Lung (tissue), 11 donors: ENCODE measurements at regions not wholly inside any gene's neighbourhood (a gene's known extent, or its start where the extent isn't known, plus 50 kb on each side); places are given as distances from the start of the nearest gene placed in this dataset.

Source experiments
- ATAC-seq: fragments of 200-7000 bp; cut with Tn5 transposase; one replicate; pipeline ENCODE4 v1.9.1; 2020; ENCODE audit warnings: moderate number of reproducible peaks; ENCODE audit not compliant: insufficient read depth, low FRiP score
- DNase-seq, 3 donors: peaks; one replicate each; pipeline ENCODE4 v3.0.0-alpha.2; 2013 to 2017
- H3K27ac ChIP-seq, 2 donors: one replicate each; pipeline ENCODE4 v1.5.1; 2013; ENCODE audit warnings: mild to moderate bottlenecking in 2 of 2, moderate library complexity in 2 of 2, control low read depth in 1 of 2, inconsistent platforms in 1 of 2, low read depth in 1 of 2, low read length in 1 of 2
- H3K27me3 ChIP-seq, 3 donors: one replicate each; pipeline ENCODE4 v1.5.1; 2013; ENCODE audit warnings: low read length in 2 of 3; ENCODE audit not compliant: control insufficient read depth in 3 of 3, insufficient read depth in 3 of 3
- H3K36me3 ChIP-seq, 4 donors: one replicate each; pipeline ENCODE4 v1.5.1; 2013; ENCODE audit warnings: low read length in 4 of 4, mild to moderate bottlenecking in 1 of 4, moderate library complexity in 1 of 4; ENCODE audit not compliant: control insufficient read depth in 4 of 4, insufficient read depth in 4 of 4
- H3K4me1 ChIP-seq, 5 donors: one replicate each; pipeline ENCODE4 v1.5.1; 2013; ENCODE audit warnings: low read length in 5 of 5, mild to moderate bottlenecking in 2 of 5, moderate library complexity in 1 of 5; ENCODE audit not compliant: control insufficient read depth in 5 of 5, insufficient read depth in 5 of 5
- H3K4me3 ChIP-seq: one replicate; pipeline ENCODE4 v1.5.1; 2013; ENCODE audit warnings: mild to moderate bottlenecking, control low read depth, moderate library complexity
- H3K9ac ChIP-seq, 2 donors: one replicate each; pipeline ENCODE4 v1.5.1; 2013; ENCODE audit warnings: low read length in 2 of 2, control low read depth in 1 of 2; ENCODE audit not compliant: insufficient read depth in 1 of 2
- H3K9me3 ChIP-seq, 4 donors: one replicate each; pipeline ENCODE4 v1.5.1; 2013; ENCODE audit warnings: low read length in 3 of 4, mild to moderate bottlenecking in 1 of 4, moderate library complexity in 1 of 4; ENCODE audit not compliant: control insufficient read depth in 4 of 4, insufficient read depth in 3 of 4
- CTCF ChIP-seq: IDR thresholded peaks from 2 replicates; pipeline ENCODE4 v1.5.1; 2012; ENCODE audit warnings: mild to moderate bottlenecking; ENCODE audit errors: control extremely low read depth, extremely low read depth
- WGBS, 2 donors: extraction: QIAGEN DNeasy Blood & Tissue Kit; methylation state at CpG; one replicate each; pipeline ENCODE4 v1.1.7; 2013; 5-methylcytosine and 5-hydroxymethylcytosine counted together
- donor health status: control.
- donor health status: control.
- donor health status: Bipolar disorder and iron deficiency.
- donor health status: healthy.
- donor health status: DM: yes; HTN: yes; CAD: no.

GRCh38 chr6:67047996-67048395 is 1341.0 kb upstream of the EYS start:
- ATAC-seq (no peak), DNase-seq (no peak)
- 38 to 69% methylated on average over 1 of the region's 1 CpG for WGBS, 2 donors
- Histone ChIP-seq H3K4me1 (no peaks in the 10 kb centered on the region), H3K27me3 (no peaks in the 10 kb centered on the region), H3K27ac (no peak overlapping the region), H3K36me3 (no peaks in the 10 kb centered on the region), H3K4me3 (no peak overlapping the region), H3K9me3 (no peaks in the 10 kb centered on the region), H3K9ac (no peak overlapping the region)
- TF ChIP-seq CTCF = no peak

GRCh38 chr6:67045076-67045475 is 1338.0 kb upstream of the EYS start:
- Histone ChIP-seq H3K9me3 (no peaks in the 10 kb centered on the region), H3K27me3 (no peaks in the 10 kb centered on the region), H3K4me1 (no peaks in the 10 kb centered on the region), H3K27ac (no peak overlapping the region), H3K9ac (no peak overlapping the region), H3K4me3 (no peak overlapping the region), H3K36me3 (no peaks in the 10 kb centered on the region)
- DNase-seq (peak in 2 of 3 donors; percentile 16 to 39), ATAC-seq (no peak)
- no peak for TF ChIP-seq CTCF
- WGBS, 2 donors = 72 to 79% methylated on average over 3 of the region's 3 CpGs

GRCh38 chr6:67031451-67031850 is 1324.4 kb upstream of the EYS start:
- 73 to 76% methylated on average over 9 of the region's 9 CpGs for WGBS, 2 donors

More at GRCh38 chr6:67031451-67031850, 1324.4 kb upstream of the EYS start:
- no peak overlapping the region for H3K4me3 ChIP-seq
- H3K4me1 ChIP-seq = no peaks in the 10 kb centered on the region
- H3K27me3 ChIP-seq = no peaks in the 10 kb centered on the region
- DNase-seq = no peak
- no peaks in the 10 kb centered on the region for H3K36me3 ChIP-seq
- H3K9ac ChIP-seq = no peak overlapping the region
- H3K9me3 ChIP-seq = peaks cover 0 to 7% (median 0%) of the 10 kb centered on the region in 4 donors
- no peak for TF ChIP-seq CTCF
- H3K27ac ChIP-seq = no peak overlapping the region
- no peak for ATAC-seq
